ENCODE measurements at regions not wholly inside any gene's neighbourhood (a gene's known extent, or its start where the extent isn't known, plus 50 kb on each side); places are given as distances from the start of the nearest gene placed in this dataset.
"Not testable (repeated sequence)": the region's sequence is repeated elsewhere in the genome, so short reads cannot be mapped to it uniquely, and the experiment has no call there.

DNA sequence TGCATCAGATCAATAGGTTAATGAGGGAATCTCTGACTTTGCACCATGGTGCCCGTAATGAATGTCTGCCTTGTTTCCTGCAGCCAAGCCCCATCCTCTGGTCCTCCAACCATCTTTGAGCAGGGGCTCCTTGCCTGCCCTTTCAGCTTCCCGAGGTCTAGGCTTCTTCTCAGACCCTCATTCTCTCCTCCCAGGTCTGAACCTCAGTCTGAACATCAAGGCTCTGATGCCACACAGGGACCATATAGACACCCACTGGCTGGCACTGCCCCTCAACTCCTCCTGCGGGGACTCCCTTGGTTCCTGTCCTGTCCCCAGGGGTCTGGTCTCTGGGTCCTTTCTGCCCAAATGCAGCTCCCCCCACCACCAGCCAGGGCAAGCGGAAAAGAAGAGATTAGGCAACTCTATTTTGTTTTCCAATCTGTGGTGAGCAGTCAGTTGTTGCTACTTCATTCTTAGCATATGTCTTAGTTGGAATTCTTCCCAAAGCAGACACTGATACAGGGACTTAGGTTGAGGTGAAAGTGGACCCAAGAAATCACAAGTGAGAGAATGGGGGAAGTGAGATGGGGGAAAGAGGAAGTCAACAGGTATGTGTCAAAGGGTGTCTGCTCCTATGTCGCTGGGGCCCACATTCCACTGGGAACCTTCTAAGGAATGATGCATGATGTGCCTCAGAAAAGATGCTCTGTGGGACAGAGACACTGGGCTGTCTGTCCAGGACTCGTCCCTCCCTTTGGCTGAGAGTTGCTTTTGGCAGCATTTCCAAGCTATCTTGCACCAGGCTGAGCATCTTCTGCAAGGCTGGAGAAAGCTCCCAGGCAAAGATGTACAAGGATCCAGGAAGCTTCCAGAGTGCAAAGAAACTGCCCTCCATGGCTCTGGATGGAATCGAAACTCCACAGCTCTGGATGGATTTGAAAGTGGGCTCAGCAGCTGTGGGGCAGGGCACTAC lies 1096.5 kb upstream of the TMEM132C start:
- DNase-seq (ENCODE audit: low read depth) = no peak

GRCh38 chr12:127172861-127173260 lies 1094.1 kb upstream of the TMEM132C start:
- no peak for DNase-seq (ENCODE audit: low read depth)

DNA sequence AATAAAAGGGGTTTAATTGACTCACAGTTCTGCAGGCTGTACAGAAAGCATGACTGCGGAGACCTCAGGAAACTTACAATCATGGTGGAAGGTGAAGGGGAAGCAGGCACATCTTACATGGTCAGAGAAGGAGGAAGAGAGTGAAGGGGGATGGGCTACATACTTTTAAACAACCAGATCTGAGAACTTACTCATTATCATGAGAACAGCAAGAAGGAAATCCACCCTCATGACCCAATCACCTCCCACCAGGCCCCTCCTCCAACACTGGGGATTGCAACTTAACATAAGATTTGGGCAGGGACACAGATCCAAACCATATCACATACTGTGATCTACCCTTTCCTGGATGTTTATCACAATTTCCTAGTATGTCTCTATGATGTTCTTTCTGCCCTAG lies 1093.0 kb upstream of the TMEM132C start:
- not testable (repeated sequence) for DNase-seq (ENCODE audit: low read depth)

GRCh38 chr12:127174881-127175280 lies 1092.1 kb upstream of the TMEM132C start:
- DNase-seq (ENCODE audit: low read depth) = peak; percentile 40

DNA sequence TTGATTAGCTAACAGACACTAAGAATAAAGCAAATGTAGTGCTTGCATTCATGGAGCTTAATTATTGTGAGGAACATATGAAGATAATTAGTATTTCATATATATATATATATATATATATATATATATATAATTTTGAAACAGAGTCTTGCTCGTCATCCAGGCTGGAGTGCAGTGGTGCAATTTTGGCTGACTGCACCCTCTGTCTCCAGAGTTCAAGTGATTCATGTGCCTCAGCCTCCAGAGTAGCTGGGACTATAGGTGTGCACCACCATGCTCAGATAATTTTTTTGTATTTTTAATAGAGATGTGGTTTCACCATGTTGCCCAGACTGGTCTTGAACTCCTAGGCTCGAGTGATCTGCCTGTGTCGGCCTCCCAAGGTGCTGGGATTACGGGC lies 1091.6 kb upstream of the TMEM132C start:
- no peak for DNase-seq (ENCODE audit: low read depth)

- no peak for DNase-seq (ENCODE audit: low read depth)
These were observed 1090.2 kb upstream of the TMEM132C start for GRCh38 chr12:127176804-127177203.

GRCh38 chr12:127178052-127178451 lies 1088.9 kb upstream of the TMEM132C start:
- DNase-seq (ENCODE audit: low read depth) = no peak

DNA sequence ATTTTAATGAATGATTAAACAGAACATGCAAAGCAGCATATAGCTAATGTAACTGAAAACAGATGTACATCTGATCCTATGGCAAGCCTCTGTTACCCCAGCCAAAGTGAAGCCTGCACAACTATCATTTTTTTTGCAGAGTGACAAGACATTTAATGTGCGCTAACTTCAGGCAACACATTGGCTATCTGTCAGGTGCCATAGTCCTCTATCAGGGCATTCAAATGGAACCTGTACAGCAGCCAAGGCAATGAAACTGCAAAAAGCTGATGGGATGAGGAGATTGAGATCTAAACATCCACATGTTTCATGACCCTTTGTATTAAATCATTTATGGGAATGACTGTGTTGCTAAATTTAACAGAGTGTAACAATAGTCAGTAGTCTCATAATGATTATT lies 1088.5 kb upstream of the TMEM132C start:
- no peak for DNase-seq (ENCODE audit: low read depth)

DNA sequence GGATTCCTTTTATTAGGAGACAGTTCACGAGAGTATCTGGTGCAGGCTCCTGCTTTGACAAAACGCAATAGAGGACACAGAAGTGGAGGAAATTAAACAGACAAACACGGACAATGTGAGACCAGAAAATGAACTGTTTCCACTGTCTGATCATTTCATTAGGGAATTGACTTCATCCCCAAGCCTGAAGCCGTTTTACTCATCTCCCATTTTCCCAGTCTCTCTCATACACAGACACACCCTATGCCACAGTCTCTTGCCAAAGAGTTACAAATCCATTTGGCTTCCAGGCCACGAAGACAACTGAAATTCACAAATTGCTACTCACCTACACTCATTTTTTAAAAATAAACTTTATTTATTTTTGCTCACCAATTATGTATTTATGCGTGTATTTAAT lies 1087.8 kb upstream of the TMEM132C start:
- peak; percentile 74 for DNase-seq (ENCODE audit: low read depth)

DNA sequence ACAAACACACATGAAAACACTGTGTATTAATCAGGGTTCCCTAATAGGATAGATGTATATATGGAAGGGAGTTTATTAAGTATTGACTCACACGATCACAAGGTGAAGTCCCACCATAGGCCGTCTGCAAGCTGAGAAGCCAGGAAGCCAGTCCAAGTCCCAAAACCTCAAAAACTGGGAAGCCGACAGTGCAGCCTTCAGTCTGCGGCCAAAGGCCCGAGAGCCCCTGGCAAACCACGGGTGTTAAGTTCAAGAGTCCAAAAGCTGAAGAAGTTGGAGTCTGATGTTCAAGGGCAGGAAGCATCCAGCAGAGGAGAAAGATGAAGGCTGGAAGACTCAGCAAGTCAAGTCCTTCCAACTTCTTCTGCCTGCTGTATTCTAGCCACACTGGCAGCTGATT lies 1085.0 kb upstream of the TMEM132C start:
- no peak for DNase-seq (ENCODE audit: low read depth)

DNA sequence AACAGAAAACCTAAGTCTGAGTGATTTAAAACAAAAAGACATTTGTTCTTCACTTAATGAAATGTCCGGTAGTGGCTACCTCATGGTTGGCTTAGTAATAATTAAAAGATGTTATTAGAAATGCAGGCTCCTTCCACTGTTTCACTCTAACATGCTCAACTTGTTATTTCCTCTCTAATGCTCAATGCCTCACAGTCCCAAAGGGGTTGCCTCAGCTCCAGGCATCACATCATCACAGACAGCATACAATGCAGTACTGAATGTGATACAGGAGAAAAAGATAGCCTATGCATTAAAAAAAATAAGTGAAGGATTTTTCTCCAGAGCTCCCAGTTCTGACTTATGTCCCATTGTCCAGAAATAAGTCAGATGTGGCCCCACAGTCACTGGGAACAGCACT lies 1077.0 kb upstream of the TMEM132C start:
- no peak for DNase-seq (ENCODE audit: low read depth)

- peak; percentile 66 for DNase-seq (ENCODE audit: low read depth)
These were observed 1075.8 kb upstream of the TMEM132C start for GRCh38 chr12:127191129-127191528.

DNA sequence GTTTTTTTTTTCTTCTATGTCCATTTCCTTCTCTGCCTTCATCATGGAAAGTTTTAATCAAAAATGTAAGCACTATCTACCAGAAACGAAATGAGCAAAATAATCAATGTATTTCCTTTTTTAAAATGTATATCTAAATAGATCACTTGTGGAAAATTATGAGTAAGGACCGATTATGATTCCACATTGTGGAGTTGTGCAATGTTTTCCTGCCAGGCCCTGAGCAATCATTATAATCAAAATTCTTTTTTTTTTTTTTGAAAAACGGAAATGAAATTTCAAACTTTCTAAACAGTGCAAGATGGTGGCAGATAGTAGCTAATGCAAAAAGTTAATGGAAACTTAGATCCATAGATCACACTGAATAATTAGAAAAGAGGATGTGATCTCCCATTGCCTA lies 1074.6 kb upstream of the TMEM132C start:
- no peak for DNase-seq (ENCODE audit: low read depth)

DNA sequence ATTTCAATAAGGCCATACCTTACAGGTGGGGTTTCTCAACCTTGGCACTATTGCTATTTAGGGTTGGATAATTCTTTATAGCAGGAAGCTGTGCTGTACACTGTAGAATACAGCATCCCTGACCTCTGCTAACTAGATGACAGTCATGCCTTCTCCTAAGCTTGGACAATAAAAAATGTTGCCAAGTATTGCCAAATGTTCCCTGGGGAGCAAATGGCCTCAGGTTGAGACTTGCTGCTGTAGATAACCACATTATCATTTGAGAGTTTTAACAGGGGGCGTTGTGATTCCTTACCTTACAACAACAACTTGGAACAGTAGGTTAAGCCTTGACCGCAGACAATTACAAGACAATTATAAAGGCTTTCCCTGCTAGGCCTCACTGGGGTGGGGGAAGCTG lies 1073.6 kb upstream of the TMEM132C start:
- DNase-seq (ENCODE audit: low read depth) = no peak

DNA sequence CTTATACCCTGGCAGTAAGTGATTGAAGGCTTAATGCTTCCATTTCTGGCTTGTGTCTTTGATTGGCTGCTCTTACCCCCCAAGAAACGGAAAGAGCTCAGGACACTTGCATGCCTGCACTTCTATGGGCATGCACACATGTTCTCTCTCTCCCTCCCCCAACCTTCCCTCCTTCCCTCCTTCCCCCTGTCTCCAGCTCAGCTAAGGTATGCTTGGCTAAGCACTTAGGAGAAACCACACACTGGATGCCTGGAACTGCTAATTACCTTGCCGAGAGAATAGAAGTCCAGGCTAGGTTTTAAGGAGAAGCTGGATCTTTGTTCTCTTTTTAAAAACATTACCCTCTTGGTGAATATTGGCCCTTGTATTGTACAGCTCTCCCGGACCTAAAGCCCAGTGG lies 1072.8 kb upstream of the TMEM132C start:
- DNase-seq (ENCODE audit: low read depth) = no peak

DNA sequence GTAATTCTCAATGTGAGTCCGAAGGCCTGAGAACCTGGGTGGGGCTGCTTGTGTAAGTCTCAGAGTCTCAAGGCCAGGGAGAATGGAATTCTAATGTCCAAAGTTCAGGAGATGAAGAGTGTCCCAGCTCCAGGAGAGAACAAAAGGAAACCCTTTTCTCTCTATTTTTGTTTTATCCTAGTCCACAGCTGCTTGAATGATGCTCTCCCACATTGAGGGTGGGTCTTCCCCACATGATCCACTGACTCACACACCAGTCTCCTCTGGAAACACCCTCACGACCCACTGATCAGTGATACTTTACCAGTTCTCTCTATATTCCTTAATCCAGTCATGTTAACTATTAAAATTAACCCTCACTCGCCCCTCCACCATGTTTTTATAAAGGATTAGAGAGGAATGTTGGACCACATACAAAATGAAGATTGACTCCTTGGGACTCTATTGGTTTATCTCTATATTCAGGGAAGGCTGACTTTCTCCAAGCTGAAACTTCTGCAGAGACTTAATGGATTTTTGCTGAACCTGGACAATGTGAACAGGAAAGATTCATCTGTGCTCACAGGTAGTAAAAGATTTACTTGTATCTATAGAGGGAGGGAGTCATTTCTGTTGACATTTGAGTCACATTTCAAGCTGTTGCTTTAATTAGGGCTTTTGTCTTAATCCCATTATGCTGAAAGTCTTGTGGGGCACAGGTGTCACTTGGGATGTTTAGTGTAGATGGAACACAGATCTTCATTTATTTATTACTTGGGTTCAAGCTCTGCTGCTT lies 1061.0 kb upstream of the TMEM132C start:
- DNase-seq (ENCODE audit: low read depth) = no peak

DNA sequence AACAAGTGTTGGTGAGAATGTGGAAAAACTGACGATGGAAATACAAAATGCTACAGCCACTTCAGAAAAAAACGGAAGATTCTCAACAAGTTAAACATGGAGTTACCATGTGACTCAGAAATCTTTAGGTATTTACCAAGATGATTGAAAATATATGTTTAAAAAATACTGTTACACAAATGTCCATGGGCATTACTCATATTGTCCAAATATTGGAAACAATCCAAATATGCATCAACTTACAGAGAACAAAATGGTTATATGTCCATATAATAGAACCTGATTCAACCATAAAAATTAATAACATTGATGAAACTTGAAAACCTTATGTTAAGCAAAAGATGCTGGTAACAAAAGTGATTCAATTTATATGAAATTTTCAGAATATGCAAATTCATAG lies 1057.7 kb upstream of the TMEM132C start:
- DNase-seq (ENCODE audit: low read depth) = no peak

DNA sequence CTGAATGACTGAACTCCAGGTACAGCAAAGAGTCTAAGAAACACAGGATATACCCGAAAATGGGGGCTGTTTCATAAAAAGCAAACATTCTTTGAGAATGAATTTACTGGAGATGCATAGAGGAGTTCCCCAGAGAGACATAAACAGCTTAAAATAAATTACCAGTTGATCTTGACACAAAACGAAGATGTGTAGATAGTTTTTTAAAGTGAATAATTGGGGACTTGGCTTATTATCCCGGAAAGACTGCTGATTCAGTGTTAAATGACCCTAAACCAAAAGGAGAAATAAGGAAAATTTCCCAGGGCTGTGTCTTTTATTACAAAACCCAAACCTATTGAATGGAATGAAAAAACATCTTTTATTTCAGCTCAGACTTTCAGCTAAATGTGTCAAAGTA lies 1052.8 kb upstream of the TMEM132C start:
- peak; percentile 47 for DNase-seq (ENCODE audit: low read depth)

DNA sequence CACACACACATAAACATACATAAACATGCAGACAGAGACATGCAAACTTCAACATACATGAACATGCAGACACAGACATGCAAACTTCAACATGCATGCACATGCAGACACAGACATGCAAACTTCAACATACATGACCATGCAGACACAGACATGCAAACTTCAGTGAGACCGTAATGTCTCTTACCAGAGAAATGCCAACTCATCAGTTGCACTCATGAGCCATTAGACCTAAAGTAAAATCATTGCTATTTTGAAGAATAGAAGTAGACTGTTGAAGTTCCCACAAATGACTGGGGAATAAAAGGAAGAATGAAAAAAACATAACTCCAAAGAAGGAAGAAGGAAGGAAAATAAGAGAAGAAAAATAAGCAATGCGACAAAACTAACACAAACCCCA lies 1044.0 kb upstream of the TMEM132C start:
- no peak for DNase-seq (ENCODE audit: low read depth)

- no peak for DNase-seq (ENCODE audit: low read depth)
These were observed 1043.2 kb upstream of the TMEM132C start for GRCh38 chr12:127223731-127224130.

DNA sequence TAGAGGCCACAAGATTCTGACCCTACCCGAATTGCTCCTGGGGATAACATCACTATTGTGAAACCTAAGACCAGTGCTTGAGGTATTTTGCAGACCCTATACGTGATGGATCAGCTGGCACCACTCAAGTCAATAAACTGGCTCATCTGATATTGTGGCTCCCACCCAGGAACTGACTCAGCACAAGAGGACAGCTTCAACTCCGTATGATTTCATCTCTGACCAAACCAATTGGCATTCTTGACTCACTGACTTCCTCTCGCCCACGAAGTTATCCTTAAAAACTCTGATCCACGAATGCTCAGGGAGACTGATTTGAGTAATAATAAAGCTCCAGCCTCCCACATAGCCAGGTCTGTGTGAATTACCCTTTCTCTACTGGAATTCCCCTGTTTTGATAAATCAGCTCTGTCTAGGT lies 1036.1 kb upstream of the TMEM132C start:
- peak; percentile 99 for DNase-seq (ENCODE audit: low read depth)

DNA sequence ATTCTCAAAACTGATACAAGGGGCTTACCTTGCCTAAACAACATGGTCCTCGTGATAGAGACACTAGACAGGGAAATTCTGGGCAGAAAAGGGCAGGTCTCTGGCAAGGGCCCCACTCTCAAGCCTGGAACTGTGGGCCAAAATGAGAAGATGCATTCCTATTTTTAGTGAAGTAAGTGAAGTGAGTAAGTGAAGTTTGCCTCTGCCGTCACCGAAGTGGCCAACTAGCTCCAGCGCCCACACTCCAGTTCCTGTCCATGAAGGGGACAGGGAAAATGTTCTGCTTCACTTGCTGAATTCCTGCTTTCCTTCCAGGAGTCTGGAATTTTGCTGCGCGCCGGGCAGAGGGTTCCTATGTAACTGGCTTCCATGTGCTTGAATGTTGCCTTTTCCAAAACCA lies 1035.6 kb upstream of the TMEM132C start:
- DNase-seq (ENCODE audit: low read depth) = no peak

DNA sequence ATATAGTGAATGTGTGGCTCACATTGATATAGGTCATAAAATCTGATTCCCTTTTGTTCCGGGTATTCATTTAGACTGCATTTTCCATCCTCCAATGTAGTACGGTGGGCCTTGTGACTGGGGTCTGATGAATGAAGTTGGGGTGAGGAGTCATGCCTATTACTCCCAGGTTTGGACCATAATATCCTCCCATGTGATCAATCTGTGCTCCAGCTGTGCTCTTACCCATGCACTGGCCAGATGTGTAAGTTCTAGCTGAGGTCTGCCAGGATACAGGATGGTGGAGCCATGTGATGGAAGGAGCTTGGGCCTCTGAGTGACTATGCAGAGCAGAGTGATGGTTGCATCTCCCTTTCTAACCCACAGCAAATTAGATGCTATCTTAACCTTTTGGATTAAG lies 1034.0 kb upstream of the TMEM132C start:
- DNase-seq (ENCODE audit: low read depth) = no peak

Data from stromal cell of bone marrow (primary cell).